ENCODE measurements at regions not wholly inside any gene's neighbourhood (a gene's known extent, or its start where the extent isn't known, plus 50 kb on each side); places are given as distances from the start of the nearest gene placed in this dataset.

- Histone ChIP-seq H3K4me3 (ENCODE audit: low read depth, low read length) (no peak overlapping the region), H3K9me3 (no peaks in the 10 kb centered on the region), H3K27me3 (no peaks in the 10 kb centered on the region), H3K4me1 (no peaks in the 10 kb centered on the region), H3K36me3 (no peaks in the 10 kb centered on the region)
- DNase-seq, result no peak
- no peak for TF ChIP-seq CTCF (IDR thresholded peaks at IDR 0.05; ENCODE audit: low read depth, low read length)
Measured at GRCh38 chr10:78310481-78311080, 276.9 kb downstream of the RPS24 start.

- no peaks in the 10 kb centered on the region for H3K36me3 ChIP-seq
- no peak for TF ChIP-seq CTCF (IDR thresholded peaks at IDR 0.05; ENCODE audit: low read depth, low read length)
- no peaks in the 10 kb centered on the region for H3K9me3 ChIP-seq
- H3K4me1 ChIP-seq, result peaks cover 12% of the 10 kb centered on the region
- H3K4me3 ChIP-seq (ENCODE audit: low read depth, low read length), result no peak overlapping the region
- no peak for DNase-seq
- no peaks in the 10 kb centered on the region for H3K27me3 ChIP-seq
Measured at GRCh38 chr10:78312197-78313047, 278.8 kb downstream of the RPS24 start.

- no peak for TF ChIP-seq CTCF (IDR thresholded peaks at IDR 0.05; ENCODE audit: low read depth, low read length)
- no peaks in the 10 kb centered on the region for H3K36me3 ChIP-seq
- peaks cover 12% of the 10 kb centered on the region for H3K4me1 ChIP-seq
Measured at GRCh38 chr10:78313048-78313381, 279.4 kb downstream of the RPS24 start.

GRCh38 chr10:78313636-78314035, 280.0 kb downstream of the RPS24 start:
- no peak for TF ChIP-seq CTCF (IDR thresholded peaks at IDR 0.05; ENCODE audit: low read depth, low read length)
- Histone ChIP-seq H3K9me3 (no peaks in the 10 kb centered on the region), H3K4me3 (ENCODE audit: low read depth, low read length) (no peak overlapping the region), H3K4me1 (peaks cover 12% of the 10 kb centered on the region), H3K27me3 (no peaks in the 10 kb centered on the region), H3K36me3 (no peaks in the 10 kb centered on the region)
- DNase-seq, result no peak

More at GRCh38 chr10:78313048-78313381, 279.4 kb downstream of the RPS24 start:
- H3K9me3 ChIP-seq, result no peaks in the 10 kb centered on the region
- H3K27me3 ChIP-seq, result no peaks in the 10 kb centered on the region
- no peak for DNase-seq
- H3K4me3 ChIP-seq (ENCODE audit: low read depth, low read length), result no peak overlapping the region

- Histone ChIP-seq H3K9me3 (no peaks in the 10 kb centered on the region), H3K4me1 (peaks cover 12% of the 10 kb centered on the region), H3K27me3 (no peaks in the 10 kb centered on the region), H3K4me3 (ENCODE audit: low read depth, low read length) (no peak overlapping the region), H3K36me3 (no peaks in the 10 kb centered on the region)
- no peak for TF ChIP-seq CTCF (IDR thresholded peaks at IDR 0.05; ENCODE audit: low read depth, low read length)
- no peak for DNase-seq
Measured at GRCh38 chr10:78314651-78315050, 281.0 kb downstream of the RPS24 start.

GRCh38 chr10:78316451-78316931, 282.8 kb downstream of the RPS24 start:
- TF ChIP-seq CTCF (IDR thresholded peaks at IDR 0.05; ENCODE audit: low read depth, low read length), result no peak
- Histone ChIP-seq H3K27me3 (no peaks in the 10 kb centered on the region), H3K4me3 (ENCODE audit: low read depth, low read length) (no peak overlapping the region), H3K36me3 (no peaks in the 10 kb centered on the region), H3K9me3 (no peaks in the 10 kb centered on the region), H3K4me1 (peaks cover 12% of the 10 kb centered on the region)
- DNase-seq, result peak; percentile 43
